ENCODE measurements at regions not wholly inside any gene's neighbourhood (a gene's known extent, or its start where the extent isn't known, plus 50 kb on each side); places are given as distances from the start of the nearest gene placed in this dataset.

DNA sequence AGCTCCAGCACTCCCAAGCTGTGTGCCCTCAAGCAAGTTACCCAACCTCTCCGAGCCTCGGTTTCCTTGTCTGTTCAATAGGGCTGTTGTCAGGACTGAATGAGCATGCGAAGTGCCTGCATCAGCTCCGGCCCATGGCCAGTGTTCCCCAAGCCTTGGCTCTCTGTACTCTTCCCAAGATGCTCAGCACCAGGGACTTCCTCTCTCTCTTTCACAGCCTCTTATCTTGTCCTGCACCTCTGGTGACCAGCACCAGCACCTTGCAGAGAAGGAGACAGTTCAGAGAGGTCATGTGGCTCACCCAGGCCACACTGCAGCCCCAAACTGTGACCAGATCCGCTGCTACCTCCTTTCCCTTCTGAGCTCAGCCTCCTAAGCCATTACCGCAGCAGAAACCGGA is 120.3 kb upstream of the ANO1 start:
- no peak for TF ChIP-seq EP300 (IDR thresholded peaks at IDR 0.05)
- TF ChIP-seq, protein P1, sequence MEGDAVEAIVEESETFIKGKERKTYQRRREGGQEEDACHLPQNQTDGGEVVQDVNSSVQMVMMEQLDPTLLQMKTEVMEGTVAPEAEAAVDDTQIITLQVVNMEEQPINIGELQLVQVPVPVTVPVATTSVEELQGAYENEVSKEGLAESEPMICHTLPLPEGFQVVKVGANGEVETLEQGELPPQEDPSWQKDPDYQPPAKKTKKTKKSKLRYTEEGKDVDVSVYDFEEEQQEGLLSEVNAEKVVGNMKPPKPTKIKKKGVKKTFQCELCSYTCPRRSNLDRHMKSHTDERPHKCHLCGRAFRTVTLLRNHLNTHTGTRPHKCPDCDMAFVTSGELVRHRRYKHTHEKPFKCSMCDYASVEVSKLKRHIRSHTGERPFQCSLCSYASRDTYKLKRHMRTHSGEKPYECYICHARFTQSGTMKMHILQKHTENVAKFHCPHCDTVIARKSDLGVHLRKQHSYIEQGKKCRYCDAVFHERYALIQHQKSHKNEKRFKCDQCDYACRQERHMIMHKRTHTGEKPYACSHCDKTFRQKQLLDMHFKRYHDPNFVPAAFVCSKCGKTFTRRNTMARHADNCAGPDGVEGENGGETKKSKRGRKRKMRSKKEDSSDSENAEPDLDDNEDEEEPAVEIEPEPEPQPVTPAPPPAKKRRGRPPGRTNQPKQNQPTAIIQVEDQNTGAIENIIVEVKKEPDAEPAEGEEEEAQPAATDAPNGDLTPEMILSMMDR (IDR thresholded peaks at IDR 0.05) = no peak

Data from sigmoid colon (tissue), 4 donors.